ENCODE measurements at regions not wholly inside any gene's neighbourhood (a gene's known extent, or its start where the extent isn't known, plus 50 kb on each side); places are given as distances from the start of the nearest gene placed in this dataset.

GRCh38 chr1:60949154-60949825 is 133.1 kb upstream of the NFIA start:
- no peak overlapping the region for H3K27ac ChIP-seq

GRCh38 chr1:60948486-60948885 is 133.9 kb upstream of the NFIA start:
- H3K4me3 ChIP-seq (ENCODE audit: low read depth, low read length), result no peak overlapping the region
- no peak overlapping the region for H3K27ac ChIP-seq
- H3K27me3 ChIP-seq (ENCODE audit: control insufficient read depth, insufficient read depth, low read length), result no peaks in the 10 kb centered on the region
- TF ChIP-seq CTCF (IDR thresholded peaks at IDR 0.05), result no peak
- H2AFZ ChIP-seq, result no peak overlapping the region
- H3K36me3 ChIP-seq (ENCODE audit: control insufficient read depth, insufficient read depth, low read length), result no peaks in the 10 kb centered on the region
- H3K9ac ChIP-seq, result no peak overlapping the region
- H3K79me2 ChIP-seq, result no peaks in the 10 kb centered on the region
- no peaks in the 10 kb centered on the region for H3K9me3 ChIP-seq (ENCODE audit: control insufficient read depth, low read length)
- no peaks in the 10 kb centered on the region for H3K4me1 ChIP-seq
- H3K4me2 ChIP-seq (ENCODE audit: low read length), result no peak overlapping the region

More at GRCh38 chr1:60949154-60949825, 133.1 kb upstream of the NFIA start:
- no peak overlapping the region for H3K9ac ChIP-seq
- H3K36me3 ChIP-seq (ENCODE audit: control insufficient read depth, insufficient read depth, low read length), result no peaks in the 10 kb centered on the region
- H3K27me3 ChIP-seq (ENCODE audit: control insufficient read depth, insufficient read depth, low read length), result no peaks in the 10 kb centered on the region
- no peak overlapping the region for H2AFZ ChIP-seq
- H3K79me2 ChIP-seq, result no peaks in the 10 kb centered on the region
- H3K4me2 ChIP-seq (ENCODE audit: low read length), result no peak overlapping the region
- no peaks in the 10 kb centered on the region for H3K9me3 ChIP-seq (ENCODE audit: control insufficient read depth, low read length)
- no peaks in the 10 kb centered on the region for H3K4me1 ChIP-seq
- no peak for TF ChIP-seq CTCF (IDR thresholded peaks at IDR 0.05)
- no peak overlapping the region for H3K4me3 ChIP-seq (ENCODE audit: low read depth, low read length)

GRCh38 chr1:60947367-60947766 is 135.0 kb upstream of the NFIA start:
- H3K4me2 ChIP-seq (ENCODE audit: low read length), result no peak overlapping the region
- no peaks in the 10 kb centered on the region for H3K79me2 ChIP-seq
- no peaks in the 10 kb centered on the region for H3K36me3 ChIP-seq (ENCODE audit: control insufficient read depth, insufficient read depth, low read length)
- no peaks in the 10 kb centered on the region for H3K9me3 ChIP-seq (ENCODE audit: control insufficient read depth, low read length)
- H3K4me3 ChIP-seq (ENCODE audit: low read depth, low read length), result no peak overlapping the region
- H3K27me3 ChIP-seq (ENCODE audit: control insufficient read depth, insufficient read depth, low read length), result no peaks in the 10 kb centered on the region
- no peak for TF ChIP-seq CTCF (IDR thresholded peaks at IDR 0.05)
- no peak overlapping the region for H2AFZ ChIP-seq
- H3K4me1 ChIP-seq, result peaks cover 2% of the 10 kb centered on the region
- H3K9ac ChIP-seq, result no peak overlapping the region
- H3K27ac ChIP-seq, result no peak overlapping the region

GRCh38 chr1:60942896-60943638 is 139.3 kb upstream of the NFIA start:
- Histone ChIP-seq H3K4me3 (ENCODE audit: low read depth, low read length) (no peak overlapping the region), H3K27me3 (ENCODE audit: control insufficient read depth, insufficient read depth, low read length) (no peaks in the 10 kb centered on the region), H3K36me3 (ENCODE audit: control insufficient read depth, insufficient read depth, low read length) (no peaks in the 10 kb centered on the region), H3K79me2 (no peaks in the 10 kb centered on the region), H2AFZ (peak overlapping the region; percentile 25), H3K4me2 (ENCODE audit: low read length) (no peak overlapping the region), H3K9ac (no peak overlapping the region), H3K9me3 (ENCODE audit: control insufficient read depth, low read length) (no peaks in the 10 kb centered on the region), H3K27ac (no peak overlapping the region), H3K4me1 (peaks cover 12% of the 10 kb centered on the region)
- TF ChIP-seq CTCF (IDR thresholded peaks at IDR 0.05), result no peak
